Stimulated activated CD8-positive, alpha-beta memory T cell treated with anti-CD3 and anti-CD28 coated beads, Interleukin-4, amount 100 ng/mL, for 48 hours (primary cell): ENCODE measurements at regions not wholly inside any gene's neighbourhood (a gene's known extent, or its start where the extent isn't known, plus 50 kb on each side); places are given as distances from the start of the nearest gene placed in this dataset.
"Not testable (repeated sequence)": the region's sequence is repeated elsewhere in the genome, so short reads cannot be mapped to it uniquely, and the experiment has no call there.

ENCODE experiments used
- DNase-seq: peaks from one replicate; pipeline ENCODE4 v3.0.0-alpha.2; 2020

DNA sequence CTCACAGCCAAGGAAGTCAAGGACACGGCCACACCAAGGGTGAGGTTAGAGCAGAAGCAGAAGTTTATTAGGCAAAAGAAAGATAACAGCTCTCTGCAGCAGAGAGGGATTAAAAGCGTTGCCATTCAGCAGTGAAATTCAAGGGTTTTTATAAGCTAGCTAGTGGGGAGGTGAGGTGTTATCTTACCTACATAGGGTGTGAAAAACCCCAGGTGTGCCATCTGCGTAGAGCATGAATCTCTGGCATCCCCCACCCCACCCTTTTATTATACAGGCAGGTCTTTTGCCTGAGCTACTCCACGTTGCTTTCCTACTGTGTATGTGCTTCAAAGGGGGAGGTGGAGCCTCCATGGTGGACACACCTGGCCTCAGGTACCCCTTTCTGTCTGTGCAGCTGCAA, 135.4 kb downstream of the ARHGAP11B start:
- DNase-seq = not testable (repeated sequence)

DNA sequence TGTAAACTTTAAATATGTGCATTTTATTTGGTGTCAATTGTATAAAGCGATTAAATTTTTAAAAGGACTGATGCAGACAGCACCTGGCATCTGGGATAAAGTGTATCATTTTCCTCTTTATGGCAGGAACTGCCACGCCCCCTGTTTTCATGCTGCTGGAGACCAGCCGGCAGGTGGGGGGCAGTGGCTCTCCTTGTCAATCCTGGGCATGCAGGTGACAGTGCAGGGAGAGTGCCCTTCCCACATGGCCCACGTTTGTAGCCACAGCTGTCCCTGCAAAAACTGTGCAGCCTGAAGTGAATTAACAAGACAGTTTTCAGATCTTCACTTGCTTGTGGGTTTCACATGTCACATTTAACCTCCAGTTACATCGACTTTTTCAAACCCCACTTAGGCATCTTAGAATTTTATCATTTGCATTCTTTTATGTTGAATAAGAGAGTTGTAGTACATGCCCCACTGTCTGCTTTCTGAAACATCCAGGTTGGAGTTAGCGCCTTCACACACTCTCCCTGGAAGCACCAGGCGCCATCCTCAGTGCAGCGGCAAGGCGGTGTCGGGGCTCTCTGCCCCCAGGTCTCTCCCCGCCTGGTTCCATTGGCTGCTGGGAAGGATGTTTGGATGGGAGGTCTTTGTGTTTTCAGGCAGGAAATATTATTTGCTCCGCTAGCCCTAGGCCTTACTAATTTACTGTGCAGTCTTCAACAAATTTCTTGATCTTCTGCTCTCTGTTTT, 134.2 kb upstream of the FAN1 start:
- DNase-seq = not testable (repeated sequence)

DNA sequence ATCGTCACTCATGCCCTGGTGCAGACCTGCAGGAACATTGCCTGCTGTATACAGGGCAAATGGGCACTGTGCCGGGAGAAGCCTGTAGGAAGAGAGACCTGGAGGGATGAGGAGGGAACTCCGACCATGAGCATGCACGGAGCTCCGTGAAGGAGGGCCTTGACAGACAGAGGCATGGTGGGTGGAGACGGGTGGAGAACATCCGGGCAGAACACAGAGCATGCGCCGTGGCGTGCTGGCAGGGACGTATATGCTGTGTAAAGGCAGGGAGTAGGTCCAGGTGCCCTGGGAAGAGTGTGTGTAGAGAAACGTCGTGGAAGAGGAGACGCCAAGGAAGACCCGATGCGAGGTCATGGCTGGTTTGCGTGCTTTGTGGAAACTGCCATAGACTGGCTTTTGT, 133.0 kb upstream of the FAN1 start:
- DNase-seq = no peak

DNA sequence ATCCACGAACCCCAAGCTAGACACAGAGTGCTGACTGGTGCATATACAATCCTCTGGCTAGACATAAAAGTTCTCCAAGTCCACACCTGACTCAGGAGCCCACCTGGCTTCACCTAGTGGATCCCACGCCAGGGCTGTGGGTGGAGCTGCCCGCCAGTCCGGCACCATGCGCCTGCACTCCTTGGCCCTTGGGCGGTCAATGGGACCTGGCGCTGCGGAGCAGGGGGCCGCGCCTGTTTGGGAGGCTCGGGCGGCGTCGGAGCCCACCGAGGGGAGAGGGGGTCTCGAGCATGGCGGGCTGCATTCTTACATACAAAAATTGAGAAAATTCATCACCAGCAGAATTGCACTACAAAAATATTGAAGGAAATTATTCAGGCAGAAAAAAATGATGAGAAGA, 120.7 kb upstream of the FAN1 start:
- no peak for DNase-seq

DNA sequence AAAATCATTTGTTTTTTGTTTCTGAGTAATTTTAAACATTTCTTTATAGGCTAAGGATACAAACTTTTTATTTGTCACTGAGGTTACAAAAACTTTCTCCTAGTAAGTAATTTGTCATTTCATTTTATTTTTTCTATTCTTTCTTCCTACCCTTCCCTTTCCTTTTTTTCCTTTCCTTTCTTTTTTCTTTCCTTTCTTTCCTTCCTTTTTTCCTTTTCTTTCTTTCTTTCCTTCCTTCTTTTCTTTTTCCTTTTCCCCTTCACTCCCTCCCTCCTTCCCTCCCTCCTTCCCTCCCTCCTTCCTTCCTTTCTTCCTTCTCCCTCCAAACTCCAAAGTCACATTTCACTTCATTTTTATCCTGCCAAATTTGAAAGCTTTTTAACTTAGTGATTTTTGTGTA, 115.1 kb upstream of the FAN1 start:
- no peak for DNase-seq

DNA sequence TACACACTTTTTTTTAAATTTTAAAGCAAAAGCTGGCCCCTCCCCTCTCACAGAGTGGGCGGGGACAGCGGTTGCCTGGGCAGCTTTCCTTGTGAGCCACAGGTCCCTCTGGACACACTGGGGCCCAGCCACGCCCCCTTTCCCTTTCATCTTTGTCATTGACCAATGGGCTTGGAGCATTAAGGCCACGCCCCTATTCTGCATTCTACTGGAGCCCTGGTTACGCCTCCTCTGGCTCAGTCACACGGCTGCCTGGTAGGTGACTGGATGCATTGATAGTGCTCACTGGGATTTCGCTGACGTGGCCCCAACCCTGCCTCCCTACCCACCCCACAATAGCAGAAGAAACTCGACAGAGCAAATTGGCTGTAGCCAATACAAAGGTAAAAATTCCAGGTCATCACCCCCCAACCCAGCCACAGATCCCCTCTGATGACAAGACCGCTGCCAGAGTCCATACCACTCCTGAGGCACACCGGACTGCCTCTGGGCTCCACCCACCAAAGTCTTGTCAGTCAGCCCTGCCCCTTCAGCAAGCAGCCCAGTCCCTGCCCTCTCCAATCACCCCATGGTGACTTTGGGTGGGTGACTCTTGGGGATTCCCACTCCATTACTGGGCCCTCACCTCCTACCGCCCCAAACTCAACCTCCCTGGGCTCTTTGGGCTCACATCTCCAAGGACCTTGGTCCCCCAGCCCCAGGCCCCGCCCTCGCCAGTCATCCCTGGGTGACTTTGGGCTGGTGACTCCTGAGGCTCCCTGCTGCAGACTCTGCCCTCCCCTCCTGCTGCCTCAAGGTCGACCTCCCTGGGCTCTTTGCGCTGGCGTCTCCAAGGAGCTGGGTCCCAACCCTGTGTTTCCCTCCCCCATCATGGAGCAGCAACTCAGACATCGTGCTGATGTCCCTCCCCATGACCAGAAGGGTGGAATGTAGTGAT, 112.2 kb upstream of the FAN1 start:
- DNase-seq = peak; percentile 31

DNA sequence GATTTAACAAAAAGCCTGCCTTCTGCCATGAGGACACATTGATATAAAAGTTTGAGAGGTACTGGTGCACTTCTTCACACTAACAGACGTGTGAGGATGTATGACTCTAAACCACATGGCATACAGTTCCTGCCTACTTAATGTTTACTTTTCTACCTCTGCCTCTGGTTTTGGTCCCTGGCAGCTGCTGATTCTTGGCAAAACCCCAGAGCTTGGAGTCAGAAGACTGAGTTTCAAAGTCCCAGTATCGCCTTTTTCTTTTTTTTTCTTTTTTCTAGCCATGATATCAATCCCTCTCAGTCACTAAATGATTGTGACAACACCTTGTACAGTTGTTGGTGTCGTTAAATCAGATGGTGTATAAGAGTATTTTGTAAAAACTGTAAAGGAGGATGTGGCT, 110.9 kb upstream of the FAN1 start:
- not testable (repeated sequence) for DNase-seq

DNA sequence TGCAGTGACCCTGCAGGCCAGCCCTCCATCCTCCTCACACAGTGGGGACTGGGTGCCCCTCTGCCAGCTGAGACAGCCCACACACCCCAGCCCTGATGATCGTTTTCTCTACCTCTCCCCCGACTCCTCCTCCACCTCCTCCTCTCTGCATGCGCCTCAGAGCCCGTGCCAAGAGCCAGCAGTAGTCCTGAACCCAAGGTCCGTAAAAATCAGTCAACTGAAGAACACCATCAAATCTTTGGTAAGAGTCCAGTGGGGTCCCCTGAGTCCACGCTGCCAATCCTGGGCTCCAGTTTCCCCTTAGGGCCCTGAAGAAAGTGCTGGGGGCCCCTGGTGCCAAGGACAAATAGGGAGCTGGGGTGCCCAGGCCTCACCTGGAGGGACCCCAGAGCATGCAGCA, 109.3 kb upstream of the FAN1 start:
- no peak for DNase-seq

DNA sequence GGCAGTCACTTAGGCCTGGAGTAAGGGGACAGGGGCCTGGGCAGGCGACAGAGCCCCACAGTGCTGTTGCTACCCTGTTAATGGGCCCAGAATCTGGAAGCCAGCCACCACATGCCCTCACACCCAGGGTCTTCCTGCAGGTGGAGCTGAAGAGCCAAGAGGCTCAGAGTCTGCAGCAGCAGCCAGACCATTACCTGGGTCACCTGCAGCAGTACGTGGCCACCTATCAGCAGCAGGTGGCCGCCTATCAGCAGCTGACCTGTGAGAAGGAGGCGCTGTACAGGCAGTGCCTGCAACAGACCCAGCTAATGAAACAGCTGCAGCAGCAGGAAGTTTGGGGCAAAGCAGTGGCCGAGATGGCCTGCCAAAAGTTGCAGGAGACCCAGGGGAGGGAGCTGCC, 104.2 kb upstream of the FAN1 start:
- DNase-seq = not testable (repeated sequence)

DNA sequence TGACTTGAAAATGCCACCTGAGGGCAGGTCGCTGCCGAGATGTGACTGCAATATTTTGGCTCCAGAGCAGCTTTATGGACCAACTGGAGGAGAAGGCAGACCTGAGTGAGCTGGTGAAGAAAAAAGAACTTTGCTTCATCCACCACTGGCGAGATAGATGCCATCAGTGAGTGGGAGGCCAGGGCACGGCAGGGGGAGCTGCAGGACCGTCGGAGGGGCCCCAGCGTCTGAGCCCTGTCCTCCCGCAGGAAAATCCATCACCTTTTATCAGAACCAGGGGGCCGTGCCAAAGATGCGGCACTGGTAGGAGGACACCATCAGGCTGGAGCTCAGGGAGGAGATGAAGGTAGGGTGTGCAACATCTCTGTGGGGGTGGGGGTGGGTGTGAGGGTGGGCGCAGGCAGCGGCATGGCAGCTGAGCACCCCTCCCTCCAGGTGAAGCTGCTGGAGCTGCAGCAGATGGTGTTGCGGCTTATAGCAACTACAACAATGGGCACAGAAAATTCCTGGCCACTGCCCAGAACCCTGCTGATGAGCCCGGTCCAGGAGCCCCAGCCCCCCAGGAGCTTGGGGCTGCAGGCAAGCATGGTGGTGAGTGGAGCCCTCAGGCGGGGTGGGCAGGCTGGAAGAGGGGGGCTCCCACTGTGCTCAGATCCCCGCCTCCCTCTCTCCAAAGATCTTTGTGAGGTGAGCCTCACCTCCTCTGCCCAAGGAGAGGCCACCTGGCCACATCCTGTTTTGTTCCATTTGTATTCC, 102.4 kb upstream of the FAN1 start:
- DNase-seq = not testable (repeated sequence)

DNA sequence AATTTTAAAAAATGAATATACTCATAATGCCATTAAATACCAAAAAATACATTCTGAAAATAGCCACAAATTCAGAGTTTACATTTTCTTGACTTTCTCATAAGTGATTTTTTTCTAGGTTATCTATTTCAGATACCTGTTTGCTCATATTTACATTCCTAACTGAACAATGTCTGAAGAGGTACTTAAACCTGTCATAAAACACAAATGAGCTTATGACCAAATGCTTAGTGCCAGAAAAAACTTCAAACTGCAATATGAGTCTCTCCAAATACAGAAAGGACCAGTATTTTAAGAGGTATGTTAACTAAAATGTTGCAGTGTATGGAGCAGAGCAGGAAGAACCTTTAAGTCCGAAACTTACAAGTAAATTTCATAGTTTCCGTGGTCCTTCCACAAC, 101.7 kb upstream of the FAN1 start:
- DNase-seq = not testable (repeated sequence)

DNA sequence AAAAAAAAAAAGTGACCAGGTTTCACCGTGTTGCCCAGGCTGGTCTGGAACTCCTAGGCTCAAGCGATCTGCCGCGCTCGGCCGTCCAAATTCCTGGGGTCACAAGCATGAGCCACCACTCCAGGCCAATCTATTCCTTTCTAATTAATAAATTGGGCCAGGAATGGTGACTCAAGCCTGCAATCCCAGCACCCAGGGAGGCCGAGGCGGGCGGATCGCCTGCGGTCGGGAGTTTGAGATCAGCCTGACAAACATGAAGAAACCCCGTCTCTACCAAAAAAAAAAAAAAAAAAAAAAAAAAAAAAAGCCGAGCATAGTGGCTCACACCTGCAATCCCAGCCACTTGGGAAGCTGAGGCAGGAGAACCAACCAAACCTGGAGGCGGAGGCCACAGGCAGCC, 100.0 kb upstream of the FAN1 start:
- DNase-seq = not testable (repeated sequence)

DNA sequence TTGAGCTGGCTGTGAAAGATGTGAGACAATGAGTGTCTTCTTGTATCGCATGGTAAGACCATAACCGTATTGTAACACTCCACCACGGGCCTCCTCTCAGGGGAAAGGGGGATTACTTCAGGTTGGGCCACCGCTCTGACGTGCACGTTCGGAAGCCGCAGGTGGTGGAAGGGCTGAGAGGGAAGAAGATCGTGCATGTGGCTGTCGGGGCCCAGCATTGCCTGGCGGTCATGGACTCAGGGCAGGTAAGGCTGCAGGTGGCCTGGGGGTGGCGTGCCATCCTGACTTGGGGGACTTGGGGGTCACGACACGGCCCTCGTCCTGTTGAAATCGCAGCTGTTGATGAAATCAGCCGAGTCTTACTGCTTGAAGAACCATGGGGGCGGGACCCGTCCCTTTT, 87.3 kb upstream of the FAN1 start:
- no peak for DNase-seq

DNA sequence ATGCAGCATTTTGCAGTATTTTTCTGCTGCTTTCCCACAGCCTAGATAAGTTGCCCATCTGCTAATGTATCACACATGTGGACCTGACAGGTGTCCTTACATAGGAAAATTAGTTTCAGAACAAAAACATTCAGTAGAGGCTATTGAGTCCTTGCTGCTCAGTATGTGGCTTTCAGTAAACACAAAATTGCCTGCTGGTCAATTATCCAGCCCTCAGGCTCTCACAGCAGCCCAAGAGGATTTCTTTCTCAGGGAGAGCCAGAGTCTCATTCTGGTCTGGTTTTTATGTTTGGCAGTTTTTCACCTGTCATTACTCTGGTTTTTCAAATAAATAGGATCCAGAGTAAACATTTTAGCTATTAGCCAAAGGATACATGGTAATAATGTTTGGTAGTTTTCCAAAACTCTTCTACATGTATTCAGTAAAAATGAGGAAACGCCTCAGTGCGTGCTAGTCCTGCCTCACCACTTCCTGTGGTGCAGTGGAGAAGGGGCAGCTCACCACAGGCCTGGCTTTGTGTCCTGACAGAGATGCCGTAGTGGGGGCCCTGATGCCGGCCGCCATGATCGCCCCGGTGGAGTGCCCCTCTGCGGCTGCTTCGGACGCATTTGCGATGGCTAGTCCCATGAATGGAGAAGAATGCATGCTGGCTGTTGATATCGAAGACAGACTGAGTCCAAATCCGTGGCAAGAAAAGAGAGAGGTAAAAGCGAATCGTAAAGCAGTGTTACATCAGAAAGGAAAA, 80.5 kb upstream of the FAN1 start:
- DNase-seq = peak; percentile 64

DNA sequence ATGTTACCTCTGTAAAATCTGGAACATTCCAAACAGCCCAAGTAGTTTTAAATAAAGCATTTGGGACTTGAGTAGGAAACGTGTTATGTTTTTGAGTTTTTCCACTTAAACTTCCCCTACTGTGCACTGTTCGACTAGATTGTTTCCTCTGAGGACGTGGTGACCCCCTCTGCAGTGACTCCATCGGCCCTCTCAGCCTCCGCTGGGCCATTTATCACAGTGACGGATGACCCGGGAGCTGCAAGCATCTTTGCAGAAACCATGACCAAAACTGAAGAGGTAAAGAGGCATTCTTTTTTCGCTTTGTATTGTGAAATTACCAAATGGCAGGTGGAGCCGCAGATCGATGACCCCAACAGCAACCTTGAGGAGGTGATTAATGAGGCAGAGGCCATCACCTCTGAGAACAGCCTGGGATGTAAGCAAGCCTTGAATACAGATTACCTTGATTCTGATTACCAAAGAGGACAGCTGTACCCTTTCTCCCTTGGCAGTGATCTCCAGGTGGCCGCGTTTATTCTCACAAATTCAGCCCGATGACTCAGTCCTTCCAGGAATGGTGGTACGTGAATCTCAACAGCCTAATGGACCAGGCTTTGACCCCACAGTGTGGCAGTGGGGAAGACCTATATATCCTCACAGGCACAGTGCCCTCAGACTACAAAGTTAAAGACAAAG, 79.1 kb upstream of the FAN1 start:
- no peak for DNase-seq

DNA sequence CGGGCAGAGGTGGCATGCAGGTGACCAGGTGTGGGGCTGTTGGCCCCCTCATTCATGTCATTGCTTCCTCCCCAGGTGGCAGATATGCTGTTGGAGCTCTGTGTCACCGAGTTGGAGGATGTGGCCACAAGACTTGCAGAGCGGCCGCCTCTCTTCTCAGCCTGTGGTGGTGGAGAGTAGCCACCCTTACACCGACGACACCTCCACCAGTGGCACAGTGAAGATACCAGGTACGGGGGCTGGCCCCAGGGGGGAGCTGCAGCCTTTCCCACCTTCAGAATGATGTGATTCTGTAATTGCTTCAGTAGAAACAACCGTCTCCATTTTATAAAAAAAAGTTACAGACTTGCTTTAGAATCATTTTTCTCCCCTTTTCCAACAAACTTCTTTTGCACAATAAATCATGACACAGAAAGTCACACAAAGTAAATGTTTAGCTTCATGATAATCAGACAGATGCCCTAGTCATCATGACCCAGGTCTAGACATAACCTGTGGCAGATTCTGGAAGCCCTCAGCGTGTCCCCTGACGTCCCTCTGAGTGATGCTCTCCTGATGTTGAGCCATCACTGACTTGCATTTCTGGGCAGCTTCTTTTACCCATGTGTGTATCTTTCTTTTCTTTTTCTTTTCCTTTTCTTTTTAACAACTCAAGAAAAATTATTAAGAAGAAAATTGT, 76.0 kb upstream of the FAN1 start:
- no peak for DNase-seq

DNA sequence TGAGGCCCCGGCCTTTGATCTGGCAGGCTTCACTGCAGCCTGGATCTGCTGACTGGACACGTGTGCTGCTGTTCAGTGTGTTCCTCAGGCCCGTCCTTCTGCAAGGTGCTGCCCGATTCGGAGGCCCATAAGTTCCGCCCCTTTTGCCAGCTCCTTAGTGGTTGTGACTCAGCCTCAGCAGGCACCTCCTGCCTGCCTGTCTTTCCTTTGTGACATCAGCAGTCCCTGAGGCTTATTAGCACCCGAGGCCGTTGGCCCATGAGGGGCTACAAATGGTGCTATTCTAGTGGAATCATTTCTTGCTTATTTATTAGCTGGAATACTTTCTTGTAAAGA, 75.4 kb upstream of the FAN1 start:
- DNase-seq = not testable (repeated sequence)

DNA sequence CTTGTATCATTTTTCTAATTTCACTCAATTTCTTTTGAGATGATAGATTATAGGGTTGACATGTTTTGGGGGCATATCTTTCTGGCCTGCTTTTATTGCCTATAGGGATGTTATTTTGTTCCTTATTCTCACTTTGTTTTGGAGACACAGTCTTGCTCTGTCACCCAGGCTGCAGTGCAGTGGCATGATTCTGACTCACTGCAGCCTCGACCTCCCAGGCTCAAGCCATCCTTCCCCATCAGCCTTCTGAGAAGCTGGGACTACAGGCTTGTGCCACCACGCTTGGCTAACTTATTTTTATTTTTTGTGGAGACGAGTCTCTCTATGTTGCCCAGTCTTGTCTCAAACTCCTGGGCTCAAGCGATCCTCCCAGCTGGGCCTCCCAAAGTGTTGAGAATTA, 72.8 kb upstream of the FAN1 start:
- no peak for DNase-seq

DNA sequence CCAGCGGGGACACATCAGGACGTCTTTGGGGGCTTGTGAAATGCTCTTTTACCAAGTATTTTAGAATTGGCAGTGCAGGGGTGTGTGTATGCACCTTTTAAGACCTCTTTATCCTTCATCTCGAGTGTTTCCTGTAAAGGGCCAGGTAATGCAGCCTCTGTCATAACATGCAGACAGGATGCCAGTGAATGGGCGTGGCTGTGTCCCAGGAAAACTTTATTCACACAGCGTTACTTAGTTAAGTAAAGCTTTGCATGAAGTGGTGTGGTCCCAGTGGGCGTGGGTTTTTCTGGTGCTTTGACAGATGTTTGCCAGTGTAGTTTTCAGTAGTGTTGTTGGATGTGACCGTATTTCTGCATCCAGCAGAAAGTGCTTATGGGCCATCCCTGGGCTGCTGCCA, 70.3 kb upstream of the FAN1 start:
- DNase-seq = not testable (repeated sequence)

DNA sequence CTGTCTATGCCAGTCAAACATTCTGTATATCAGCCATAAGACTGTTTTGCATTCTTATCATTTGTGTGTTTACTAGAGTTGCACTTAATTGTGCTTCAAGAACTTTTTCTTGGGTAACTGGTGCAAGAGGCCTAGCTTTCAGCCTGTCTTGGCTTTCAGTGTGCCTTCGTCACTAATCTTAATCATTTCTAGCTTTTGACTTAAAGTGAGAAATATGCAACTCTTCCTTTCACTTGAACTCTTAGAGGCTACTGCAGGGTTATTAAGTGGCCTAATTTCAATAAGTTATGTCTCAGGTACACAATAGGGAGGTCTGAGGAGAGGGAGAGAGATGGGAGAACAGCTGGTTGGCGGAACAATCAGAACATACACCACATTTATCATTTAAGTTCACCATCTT, 62.1 kb upstream of the FAN1 start:
- DNase-seq = not testable (repeated sequence)

DNA sequence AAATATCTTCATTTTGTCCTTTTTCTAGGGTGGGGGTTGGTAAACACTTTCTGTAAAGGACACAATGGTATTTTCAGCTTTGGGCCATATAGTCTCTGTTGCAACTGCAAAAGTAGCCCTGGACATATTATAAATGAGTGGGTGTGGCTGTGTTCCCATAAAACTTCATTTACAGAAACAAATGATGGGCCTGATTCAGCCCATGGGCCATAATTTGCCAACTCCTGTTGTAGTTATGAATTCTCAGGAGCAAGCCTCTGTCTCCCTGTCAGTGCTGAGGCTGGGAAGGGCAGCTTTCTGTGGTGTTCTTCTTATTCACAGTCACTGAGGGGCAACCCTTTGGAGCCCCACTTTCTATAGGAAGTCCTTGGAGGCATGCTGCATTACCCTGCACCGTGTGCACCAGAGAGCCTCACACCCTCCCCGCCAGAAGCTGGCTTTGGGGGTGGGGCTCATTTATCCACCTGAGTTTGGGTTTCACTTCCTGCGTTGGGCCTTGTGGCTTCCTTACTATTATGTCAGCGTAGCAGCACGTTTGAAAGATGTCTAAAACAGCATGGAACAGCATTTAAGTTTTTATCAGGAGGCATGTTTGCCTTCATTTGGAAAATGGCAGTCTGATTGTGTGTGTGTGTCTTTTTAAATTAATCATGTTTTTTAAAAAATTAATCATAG, 60.8 kb upstream of the FAN1 start:
- DNase-seq = peak; percentile 41
